ENCODE measurements at regions not wholly inside any gene's neighbourhood (a gene's known extent, or its start where the extent isn't known, plus 50 kb on each side); places are given as distances from the start of the nearest gene placed in this dataset.

GRCh38 chr6:167446046-167446445, 121.2 kb downstream of the TTLL2 start:
- no peaks in the 10 kb centered on the region for H3K9me3 ChIP-seq
- whole genome bisulfite sequencing (ENCODE audit: missing lambda C conversion rate): 73% methylated on average over 7 of the region's 8 CpGs
- CTCF ChIA-PET: no interaction called here
- H3K4me1 ChIP-seq: no peaks in the 10 kb centered on the region
- TF ChIP-seq PHF8 (IDR thresholded peaks at IDR 0.05; ENCODE audit: borderline replicate concordance, low read depth): no peak
- no peak for TF ChIP-seq CTCF (IDR thresholded peaks at IDR 0.05)
- TF ChIP-seq CBX2 (IDR thresholded peaks at IDR 0.05; ENCODE audit: borderline replicate concordance, low read depth): no peak
- no peak for TF ChIP-seq MAZ (IDR thresholded peaks at IDR 0.05; ENCODE audit: borderline replicate concordance, low read depth, low read length)
- TF ChIP-seq ATOH8 (CRISPR knock-in tag; IDR thresholded peaks at IDR 0.05; ENCODE audit: low read depth): no peak
- TF ChIP-seq CHD4 (IDR thresholded peaks at IDR 0.05; ENCODE audit: borderline replicate concordance): no peak
- no peak for TF ChIP-seq HOXB5 (CRISPR knock-in tag; IDR thresholded peaks at IDR 0.05)
- no peak for TF ChIP-seq HDAC2 (IDR thresholded peaks at IDR 0.05)
- DNase-seq (ENCODE audit: low read depth in 1 of 2, low spot score in 1 of 2): no peak
- POLR2A ChIA-PET: no interaction called here
- ATAC-seq: no peak
- no peak overlapping the region for H3K4me3 ChIP-seq
- no peak overlapping the region for H3K4me2 ChIP-seq
- H3K27ac ChIP-seq: no peak overlapping the region
- FAIRE-seq: no peak

- Histone ChIP-seq H3K4me2 (no peak overlapping the region), H3K27ac (no peak overlapping the region), H3K9me3 (no peaks in the 10 kb centered on the region), H3K4me1 (no peaks in the 10 kb centered on the region), H3K4me3 (no peak overlapping the region)
- FAIRE-seq (no peak), DNase-seq (ENCODE audit: low read depth in 1 of 2, low spot score in 1 of 2) (no peak), ATAC-seq (no peak)
- TF ChIP-seq TFCP2L1 (CRISPR knock-in tag; IDR thresholded peaks at IDR 0.05): no peak
- no peak for TF ChIP-seq ATOH8 (CRISPR knock-in tag; IDR thresholded peaks at IDR 0.05; ENCODE audit: low read depth)
- TF ChIP-seq HOXA7 (CRISPR knock-in tag; IDR thresholded peaks at IDR 0.05): no peak
- TF ChIP-seq POLR2A (IDR thresholded peaks at IDR 0.05; ENCODE audit: low read length): no peak
- TF ChIP-seq RAD21 (conservative IDR thresholded peaks at IDR 0.05 in 1 of 2, IDR thresholded peaks at IDR 0.05 in 1 of 2): no peak
- TF ChIP-seq FOSB (CRISPR knock-in tag; IDR thresholded peaks at IDR 0.05): no peak
- TF ChIP-seq HOXB5 (CRISPR knock-in tag; IDR thresholded peaks at IDR 0.05): no peak
- no peak for TF ChIP-seq PHF8 (IDR thresholded peaks at IDR 0.05; ENCODE audit: borderline replicate concordance, low read depth)
- TF ChIP-seq ZSCAN20 (CRISPR knock-in tag; IDR thresholded peaks at IDR 0.05): no peak
- no peak for TF ChIP-seq PBX3 (IDR thresholded peaks at IDR 0.05)
- TF ChIP-seq MYC (IDR thresholded peaks at IDR 0.05; ENCODE audit: borderline replicate concordance, low read length): no peak
- TF ChIP-seq EHF (CRISPR knock-in tag; IDR thresholded peaks at IDR 0.05): no peak
- TF ChIP-seq ZNF302 (CRISPR knock-in tag; IDR thresholded peaks at IDR 0.05): no peak
- TF ChIP-seq CTCF (IDR thresholded peaks at IDR 0.05): no peak
- no peak for TF ChIP-seq EHMT2 (IDR thresholded peaks at IDR 0.05; ENCODE audit: low read depth)
- 77% methylated on average over 9 of the region's 9 CpGs for WGBS (ENCODE audit: missing lambda C conversion rate)
- ChIA-PET POLR2A (no interaction called here), CTCF (no interaction called here)
These were observed 122.1 kb downstream of the TTLL2 start for GRCh38 chr6:167446971-167447370.

All from A549 (cell line).